NCI-H146 (cell line): ENCODE measurements at regions not wholly inside any gene's neighbourhood (a gene's known extent, or its start where the extent isn't known, plus 50 kb on each side); places are given as distances from the start of the nearest gene placed in this dataset.
"Not testable (repeated sequence)": the region's sequence is repeated elsewhere in the genome, so short reads cannot be mapped to it uniquely, and the experiment has no call there.

ENCODE experiments used
- DNase-seq: peaks from one replicate; lab custom pipeline; 2025; lab: John Stamatoyannopoulos, UW

DNA sequence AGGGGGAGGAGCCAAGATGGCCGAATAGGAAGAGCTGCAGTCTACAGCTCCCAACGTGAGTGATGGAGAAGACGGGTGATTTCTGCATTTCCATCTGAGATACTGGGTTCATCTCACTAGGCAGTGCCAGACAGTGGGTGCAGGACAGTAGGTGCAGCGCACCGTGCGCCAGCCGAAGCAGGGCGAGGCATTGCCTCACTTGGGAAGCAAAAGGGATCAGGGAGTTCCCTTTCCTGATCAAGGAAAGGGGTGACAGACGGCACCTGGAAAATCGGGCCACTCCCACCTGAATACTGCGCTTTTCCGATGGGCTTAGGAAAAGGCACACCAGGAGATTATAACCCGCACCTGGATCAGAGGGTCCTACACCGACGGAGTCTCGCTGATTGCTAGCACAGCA is 121.1 kb upstream of the SESTD1 start:
- not testable (repeated sequence) for DNase-seq

DNA sequence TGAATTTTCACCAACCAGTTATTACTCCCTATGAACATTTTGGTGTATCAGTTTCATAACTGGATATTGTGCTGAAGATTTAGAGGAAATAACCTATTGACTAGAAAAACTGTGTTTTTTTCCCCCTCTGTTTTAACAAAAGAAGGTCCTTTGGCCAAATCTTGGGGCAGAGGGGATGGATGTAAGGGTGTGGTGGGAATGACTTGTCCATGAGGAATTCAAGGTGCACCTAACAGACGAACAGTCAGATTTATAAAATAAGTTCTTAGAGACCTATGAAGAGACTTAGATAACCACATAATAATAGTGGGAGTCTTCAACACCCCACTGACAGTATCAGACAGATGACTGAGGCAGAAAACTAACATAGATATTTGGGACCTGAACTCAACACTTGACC is 119.3 kb upstream of the SESTD1 start:
- DNase-seq: no peak

DNA sequence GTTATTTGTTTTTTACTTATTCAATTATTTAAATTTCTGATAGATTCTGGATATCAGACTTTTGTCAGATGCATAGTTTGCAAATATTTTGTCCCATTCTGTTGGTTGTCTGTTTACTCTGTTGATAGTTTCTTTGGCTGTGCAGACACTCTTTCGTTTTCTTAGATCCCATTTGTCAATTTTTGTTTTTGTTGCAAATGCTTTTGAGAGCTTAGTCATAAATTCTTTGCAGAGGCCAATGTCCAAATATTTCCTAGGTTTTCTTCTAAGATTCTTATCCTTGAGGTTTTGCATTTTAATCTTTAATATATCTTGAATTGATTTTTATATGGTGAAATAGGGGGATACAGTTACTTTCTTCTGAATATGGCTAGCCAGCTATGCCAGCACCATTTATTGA is 112.7 kb upstream of the SESTD1 start:
- DNase-seq: no peak

DNA sequence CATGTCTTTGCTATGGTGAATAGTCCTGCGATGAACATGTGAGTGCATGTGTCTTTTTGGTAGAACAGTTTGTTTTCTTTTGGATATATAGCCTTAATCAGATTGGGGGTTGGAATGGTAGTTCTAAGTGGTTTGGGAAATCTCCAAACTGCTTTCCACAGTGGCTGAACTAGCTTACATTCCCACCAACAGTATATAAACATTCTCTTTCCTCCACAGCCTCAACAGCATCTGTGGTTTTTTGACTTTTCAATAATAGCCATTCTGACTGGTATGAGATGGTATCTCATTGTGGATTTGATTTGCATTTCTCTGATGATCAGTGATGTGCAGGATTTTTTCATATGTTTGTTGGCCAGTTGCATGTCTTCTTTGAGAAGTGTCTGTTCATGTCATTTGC is 112.2 kb upstream of the SESTD1 start:
- DNase-seq: no peak

DNA sequence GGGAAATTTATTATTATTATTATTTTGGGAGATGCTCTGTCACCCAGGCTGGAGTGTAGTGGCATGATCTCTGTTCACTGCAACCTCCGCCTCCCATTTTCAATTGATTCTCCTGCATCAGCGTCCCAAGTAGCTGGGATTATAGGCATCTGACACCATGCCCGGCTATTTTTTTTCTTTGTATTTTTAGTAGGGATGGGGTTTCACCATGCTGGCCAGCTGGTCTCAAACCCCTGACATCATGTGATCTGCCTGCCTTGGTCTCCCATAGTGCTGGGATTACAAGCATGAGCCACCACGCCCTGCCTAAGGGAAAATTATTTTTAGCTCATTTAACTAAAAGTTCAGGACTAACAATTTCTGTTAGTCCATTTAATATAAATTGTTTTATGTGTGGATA is 109.2 kb upstream of the SESTD1 start:
- no peak for DNase-seq

DNA sequence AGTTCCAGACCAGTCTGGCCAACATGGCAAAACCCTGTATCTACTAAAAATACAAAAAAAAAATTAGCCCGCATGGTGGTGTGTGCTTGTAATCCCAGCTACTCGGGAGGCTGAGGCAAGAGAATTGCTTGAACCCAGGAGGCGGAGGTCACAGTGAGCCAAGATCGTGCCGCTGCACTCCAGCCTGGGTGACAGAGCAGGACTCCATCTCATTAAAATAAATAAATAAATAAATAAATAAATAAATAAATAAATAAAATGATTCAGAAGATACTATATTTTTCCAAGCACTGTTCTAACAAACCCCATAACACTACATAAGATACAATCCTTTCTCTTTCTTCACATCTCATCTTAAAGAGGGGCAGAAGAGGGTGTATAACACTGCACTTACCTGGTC is 100.9 kb upstream of the SESTD1 start:
- DNase-seq: not testable (repeated sequence)

DNA sequence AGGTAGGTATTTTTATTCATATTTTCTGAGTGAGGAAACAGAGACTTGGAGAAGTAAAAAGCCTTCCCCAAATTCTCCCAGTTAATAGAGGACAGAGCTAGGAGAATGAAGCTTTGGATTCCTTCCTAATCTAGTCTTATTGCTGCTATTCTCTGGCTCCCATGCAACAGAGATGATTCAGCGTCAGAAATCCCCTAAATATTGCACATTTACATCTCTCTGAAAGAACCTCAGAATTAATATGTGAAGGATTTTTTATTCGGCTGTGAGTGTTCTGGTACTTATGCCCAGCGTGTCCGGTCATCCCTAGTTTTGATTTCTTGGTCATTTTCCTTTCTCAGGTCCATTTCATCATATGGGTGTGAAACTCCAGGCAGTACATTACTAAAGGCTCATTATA is 91.2 kb upstream of the SESTD1 start:
- no peak for DNase-seq

DNA sequence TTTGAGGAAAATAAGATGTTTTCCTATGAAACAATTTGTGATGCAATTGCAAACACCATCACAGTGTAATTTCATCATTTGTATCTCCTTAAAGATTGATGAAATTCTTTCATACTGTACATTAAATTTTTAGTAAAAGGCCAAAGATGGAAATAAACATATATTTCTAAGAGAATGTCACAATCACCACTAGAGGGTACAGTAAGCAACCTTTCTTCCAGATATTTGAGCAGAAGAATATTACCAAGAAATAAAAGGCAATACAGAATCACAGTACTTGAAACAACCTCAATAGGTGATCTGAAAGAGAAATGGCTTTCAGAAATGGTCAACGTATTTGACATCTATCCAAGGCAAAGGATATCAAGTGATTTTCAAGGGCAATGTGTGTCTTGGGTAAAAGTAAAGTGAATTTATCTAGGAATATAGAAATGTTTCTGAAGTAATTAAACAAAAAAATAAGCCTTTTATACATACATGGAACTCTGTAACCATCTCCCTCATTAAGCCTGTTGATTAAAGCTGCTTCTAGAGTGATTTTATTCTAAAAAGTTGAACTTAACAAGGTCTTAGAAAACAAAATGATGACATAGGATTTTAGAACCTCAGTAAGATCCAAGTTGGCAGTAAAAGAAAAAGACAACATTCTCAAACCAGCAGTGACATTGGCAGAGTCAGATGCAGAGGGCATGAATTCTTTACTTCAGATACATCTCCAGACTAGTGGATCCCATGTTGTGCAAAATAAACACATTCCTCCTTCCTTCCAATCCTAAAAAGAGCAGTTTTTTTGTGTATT is 90.3 kb upstream of the SESTD1 start:
- DNase-seq: no peak

DNA sequence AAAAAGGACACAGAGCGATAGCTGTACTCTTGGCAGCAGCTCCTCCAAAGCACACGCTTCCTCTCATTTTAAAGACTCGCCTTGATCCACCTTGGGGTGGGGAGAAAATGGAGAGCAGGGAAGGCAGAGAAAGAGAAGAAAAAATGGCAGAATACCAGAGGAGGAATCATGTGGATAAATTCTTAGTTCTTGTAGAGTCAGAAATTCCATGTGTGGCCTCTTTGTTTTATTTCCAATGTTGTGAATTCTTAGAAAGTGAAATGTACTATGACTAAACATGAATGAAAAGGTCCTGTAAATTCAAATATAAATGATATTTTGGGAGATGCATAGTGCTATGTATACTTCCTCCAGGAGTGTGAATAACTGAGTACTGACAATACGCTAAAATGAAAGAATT is 89.7 kb upstream of the SESTD1 start:
- no peak for DNase-seq

DNA sequence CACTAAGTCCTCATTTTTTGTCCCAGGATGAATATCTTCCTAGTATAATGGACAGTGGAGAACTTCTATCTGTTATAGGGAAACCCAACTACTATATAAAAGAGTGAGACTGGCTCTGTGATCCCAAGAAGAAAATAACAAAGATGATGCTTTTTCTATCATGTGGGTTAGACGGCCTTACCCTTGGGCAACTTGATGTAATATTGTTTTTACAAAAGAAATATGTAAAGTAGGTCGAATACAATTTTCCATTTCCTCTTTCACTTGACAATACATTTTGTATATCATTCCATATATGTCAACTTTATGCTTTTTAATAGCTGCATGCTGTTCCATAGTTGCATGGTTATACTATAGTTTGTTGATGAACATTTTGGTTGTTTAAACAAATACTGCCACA is 87.5 kb upstream of the SESTD1 start:
- DNase-seq: no peak

DNA sequence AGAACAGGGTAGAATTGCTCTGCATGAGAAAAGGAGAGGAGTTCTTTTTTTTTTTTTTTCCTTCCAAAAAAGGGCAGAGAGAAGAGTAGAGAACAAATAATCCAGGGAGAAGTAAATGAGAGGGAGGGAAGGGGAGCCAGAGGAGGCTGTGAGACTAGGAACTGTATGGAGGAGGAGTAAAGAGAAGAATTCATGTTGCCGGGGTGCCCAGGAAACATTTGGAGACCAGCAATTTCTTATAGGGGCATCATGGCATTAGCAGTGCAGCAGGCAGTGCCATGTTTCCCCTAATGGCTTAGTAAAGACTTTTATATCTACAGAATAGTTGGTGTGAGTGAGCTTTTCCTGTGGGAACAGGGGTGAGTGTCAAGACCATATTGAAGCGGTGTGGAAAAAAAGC is 86.4 kb upstream of the SESTD1 start:
- DNase-seq: no peak

DNA sequence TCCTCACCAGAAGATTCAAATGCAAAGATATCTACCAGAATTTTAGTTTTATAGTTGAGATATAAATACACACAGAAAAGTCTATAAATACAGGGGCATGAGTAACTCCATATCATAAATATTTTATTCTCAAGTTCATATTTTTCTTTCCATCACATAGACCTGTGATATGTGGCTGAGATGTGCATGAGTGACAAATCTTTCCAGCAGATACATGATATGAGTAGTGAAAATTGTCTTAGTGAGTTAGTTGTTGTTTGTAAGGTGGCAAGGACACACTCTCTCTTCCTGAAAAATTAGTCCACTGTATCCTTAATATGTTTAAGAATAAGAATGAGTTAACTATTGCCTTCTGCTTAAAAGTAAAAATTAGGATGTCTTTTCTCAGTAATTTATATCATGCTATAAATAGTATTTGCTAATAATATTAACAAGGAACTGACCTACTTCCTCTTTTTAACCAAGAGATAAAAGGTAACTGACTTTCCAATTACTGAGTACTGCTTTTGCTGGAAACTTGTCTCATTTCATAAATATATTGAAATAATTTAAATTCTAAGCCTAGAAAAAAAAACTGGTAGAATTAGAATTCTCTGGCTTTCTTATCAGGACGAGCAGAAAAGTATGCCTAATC is 85.2 kb upstream of the SESTD1 start:
- no peak for DNase-seq

DNA sequence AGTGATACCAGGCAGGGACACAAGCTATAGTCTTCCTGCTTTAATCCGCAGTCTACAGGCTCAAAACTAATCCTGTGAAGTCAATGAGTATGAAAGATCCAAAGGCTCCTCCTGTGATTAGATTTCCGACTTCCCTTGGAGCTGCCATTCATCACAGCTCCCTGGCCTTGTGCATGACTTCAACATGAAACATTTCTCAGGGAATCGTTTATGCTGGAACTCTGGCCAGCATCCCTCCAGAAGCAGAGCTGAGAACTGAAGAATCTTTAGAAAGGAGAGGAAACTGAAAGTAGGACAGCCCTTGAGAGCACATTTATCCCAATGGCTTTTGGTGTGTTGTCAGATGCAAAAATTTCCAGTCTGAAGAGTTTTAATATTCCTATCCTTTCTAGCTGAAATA is 84.3 kb upstream of the SESTD1 start:
- no peak for DNase-seq

DNA sequence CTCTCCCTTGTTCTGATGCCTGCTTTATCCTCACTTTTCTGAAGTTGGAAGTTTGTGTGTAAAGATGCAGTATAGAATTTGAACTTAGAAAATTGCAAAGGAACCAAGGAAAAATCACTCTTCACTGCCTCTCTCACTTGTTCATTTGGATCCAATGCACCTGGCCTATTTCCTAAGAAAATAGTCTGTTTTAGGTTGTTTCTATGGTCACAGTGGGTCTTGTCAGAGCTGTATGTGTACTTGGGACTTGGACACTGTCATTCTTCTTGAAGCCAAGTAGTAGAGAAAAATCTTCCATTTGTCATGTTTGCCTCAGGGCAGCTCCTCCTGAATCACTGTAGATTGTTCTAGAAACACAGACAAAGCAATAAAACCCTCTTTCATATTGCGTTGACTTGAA is 80.3 kb upstream of the SESTD1 start:
- DNase-seq: no peak

DNA sequence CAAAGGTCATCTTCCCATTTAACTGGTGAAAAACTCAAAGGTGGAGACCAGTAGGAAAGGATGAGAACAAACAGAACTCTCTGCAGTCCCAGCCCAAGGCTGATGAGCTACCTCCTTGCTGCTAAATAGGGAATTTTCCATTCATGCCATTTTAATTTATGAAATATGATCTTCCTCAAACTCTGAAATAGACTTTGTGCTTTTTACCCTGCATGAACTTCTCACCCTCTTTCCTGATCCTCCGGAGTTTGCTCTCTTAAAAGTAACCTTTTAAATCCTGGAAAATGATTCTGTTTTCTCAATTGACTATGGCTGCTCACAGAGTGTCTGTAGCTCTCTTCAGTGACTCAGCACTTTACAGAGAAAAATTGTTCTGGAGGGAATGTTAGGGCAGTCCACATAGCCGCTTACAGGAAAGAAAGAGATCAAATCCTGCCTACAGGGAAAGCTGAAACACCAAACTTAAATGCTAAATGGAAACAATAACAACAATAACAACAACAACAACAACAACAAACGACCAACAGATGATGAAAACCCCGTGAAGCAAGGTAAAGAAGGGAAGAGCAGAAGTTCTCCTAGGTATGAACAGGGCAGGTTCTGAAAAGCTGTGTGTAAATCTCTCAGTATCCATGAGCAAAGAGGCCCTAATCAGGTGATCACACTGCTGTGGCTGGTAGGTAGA is 79.8 kb upstream of the SESTD1 start:
- no peak for DNase-seq

DNA sequence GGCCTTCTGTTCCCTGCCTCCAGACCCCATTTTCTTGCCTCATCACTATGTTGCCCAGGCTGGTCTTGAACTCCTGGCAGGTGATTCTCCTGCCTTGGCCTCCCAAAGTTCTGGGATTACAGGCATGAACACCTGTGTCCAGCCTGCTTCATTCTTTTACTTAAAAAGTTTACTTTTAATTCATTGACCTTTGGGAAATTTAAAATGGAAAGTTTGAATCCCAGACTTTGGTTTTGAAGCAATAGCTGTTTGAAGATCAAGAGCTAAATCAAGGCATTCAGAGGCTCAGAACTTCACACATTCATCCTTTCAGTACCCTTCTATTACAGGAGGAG is 79.3 kb upstream of the SESTD1 start:
- no peak for DNase-seq

DNA sequence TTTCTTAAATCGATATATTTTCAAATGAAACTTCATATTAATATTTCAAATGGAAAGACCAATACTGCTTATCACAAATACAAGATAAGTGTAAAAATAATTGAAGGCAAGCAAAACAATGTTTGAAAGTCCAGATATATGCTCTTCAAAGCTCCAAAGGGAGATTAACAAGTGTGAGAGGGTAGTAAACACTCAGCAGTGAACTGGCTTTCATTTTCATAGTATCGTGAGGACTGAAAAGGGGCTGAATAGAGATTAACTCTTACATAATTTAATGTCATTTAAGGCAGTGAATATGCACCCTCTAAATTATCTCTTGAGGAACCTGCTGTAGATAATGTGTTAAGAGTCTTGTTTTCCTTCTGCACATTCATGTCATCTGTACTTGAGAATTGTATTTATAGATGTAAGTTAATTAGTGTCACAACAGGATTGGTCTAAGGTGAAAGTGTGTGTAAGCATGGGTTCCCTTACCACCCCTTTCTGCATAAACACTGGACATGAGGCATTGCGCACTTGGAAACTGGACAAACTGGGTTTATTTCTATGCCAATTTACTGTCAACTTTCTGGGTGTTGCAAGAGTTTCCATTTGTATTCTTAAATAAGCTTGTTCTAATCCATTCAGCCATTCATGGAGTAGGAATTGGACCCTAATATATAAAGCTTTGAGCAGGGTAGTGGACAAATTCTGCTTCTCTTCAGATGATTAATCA is 76.7 kb upstream of the SESTD1 start:
- no peak for DNase-seq

DNA sequence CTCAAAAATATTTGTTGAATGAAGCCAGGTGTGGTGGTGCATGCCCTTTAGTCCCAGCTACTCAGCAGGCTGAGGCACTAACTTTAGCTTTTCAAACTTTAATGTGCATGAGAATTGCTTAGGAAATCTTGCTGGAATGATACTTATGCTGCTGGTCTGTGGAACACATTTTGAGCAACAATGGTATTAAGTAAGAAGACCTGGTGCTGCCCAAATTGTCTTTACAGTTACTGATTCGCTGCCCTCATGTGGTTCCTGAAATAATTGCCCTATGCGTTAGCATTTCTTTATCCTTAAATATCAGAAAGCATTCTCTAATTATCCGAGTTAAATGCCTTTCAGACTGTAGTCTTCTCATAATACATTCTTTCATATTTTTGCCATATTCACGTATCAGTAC is 76.0 kb upstream of the SESTD1 start:
- DNase-seq: peak; percentile 25

DNA sequence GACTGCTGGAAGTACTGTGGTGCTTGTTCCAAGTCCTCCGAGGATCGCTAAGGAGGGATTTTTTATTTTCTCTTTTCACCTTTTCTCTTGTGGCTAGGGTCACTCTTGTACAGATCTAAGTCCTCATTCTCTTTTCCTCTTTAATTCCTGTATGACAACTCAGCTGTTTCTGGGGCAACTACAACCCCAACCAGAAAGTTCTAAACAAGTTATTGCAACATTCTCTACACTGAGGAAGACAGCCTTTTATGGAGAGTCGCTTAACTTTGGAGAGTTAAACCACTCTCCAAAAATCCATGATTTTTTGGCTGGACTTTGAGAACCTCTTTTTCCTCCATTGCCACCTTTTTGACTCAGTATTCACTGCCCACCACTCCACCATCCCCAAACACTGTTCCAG is 74.0 kb upstream of the SESTD1 start:
- DNase-seq: no peak

DNA sequence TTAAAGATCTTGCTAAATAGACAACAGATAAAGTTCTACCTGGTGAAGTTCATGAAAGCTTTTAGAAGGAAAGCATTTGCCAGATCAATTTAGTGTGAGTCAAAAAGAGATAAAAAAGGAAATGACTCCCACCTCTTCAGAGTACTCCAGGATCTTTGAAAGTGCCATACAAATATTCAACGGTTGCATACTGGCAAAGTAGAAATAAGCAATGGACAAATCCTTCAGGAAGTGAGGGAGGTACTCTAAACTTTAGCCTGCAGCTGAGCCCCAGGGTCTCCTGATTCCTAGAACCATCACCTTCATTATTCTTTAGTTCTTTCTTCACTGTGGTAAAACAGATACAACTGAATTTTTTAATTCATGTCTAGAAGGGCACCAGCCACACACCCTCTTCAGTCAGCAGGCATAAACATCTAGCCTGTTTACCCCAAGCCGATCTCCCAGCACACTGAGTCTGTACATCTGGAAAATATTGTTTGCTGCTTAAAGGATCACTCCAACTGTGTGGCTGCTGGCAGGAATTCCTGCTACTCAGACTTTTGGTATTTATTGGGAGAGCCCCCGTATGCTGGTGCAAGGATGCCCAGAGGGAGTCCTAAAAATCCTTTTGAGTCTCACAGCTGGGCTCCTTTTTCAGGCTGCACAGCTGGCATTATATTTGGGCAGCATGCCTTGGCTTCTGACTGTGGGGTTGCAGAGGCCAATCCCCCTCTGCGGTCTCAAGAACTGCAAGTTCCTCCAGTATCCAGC is 72.3 kb upstream of the SESTD1 start:
- no peak for DNase-seq

DNA sequence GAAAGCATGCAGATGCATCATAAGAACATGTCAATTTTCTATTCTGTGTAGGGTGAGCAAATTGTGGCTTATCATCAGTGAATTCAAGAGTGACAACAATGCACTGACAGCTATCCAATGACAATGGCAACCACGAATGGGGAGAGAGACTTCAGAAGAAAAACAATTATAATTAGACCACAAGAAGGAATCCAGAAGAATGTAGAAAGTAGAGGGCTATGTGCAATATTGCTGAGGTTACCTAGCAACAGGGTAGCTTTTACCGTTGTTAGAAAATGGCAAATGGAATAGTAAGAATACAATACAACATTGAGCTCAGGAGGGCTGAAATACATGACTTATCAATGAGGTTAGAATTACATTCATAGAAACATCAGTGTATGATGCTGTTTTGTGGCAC is 71.1 kb upstream of the SESTD1 start:
- no peak for DNase-seq

DNA sequence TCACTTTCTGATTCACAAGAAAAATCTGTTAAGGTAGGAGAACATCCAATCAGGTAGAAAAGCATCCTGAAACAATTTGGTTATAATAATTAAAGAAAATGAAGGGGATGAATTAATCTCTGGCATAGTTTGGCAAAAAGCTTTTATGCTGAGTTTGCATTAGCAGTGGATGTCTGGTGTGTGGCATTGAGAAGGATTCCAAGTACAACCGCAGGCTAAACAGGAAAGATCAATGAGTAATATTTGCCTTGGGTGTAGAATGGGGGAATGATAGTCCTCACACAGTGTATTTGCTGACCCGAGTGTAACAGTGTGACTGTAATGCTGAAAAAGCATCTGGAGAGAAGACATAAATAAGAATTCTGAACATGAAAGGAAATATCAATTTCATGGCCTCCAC is 68.3 kb upstream of the SESTD1 start:
- DNase-seq: no peak
